GM19328 (cell line): ENCODE measurements at regions not wholly inside any gene's neighbourhood (a gene's known extent, or its start where the extent isn't known, plus 50 kb on each side); places are given as distances from the start of the nearest gene placed in this dataset.
"Not testable (repeated sequence)": the region's sequence is repeated elsewhere in the genome, so short reads cannot be mapped to it uniquely, and the experiment has no call there.

Experiments
- ATAC-seq: cut with Tn5 transposase; IDR thresholded peaks from one replicate; pipeline ENCODE4 v1.9.1; 2021; ENCODE audit warnings: mild to moderate bottlenecking, moderate library complexity; ENCODE audit not compliant: unreplicated experiment

GRCh38 chr6:141123049-141123448 lies 1009.7 kb upstream of the GJE1 start:
- ATAC-seq, result no peak

GRCh38 chr6:141118991-141119390 lies 1013.7 kb upstream of the GJE1 start:
- ATAC-seq, result no peak

GRCh38 chr6:141117874-141118273 lies 1014.9 kb upstream of the GJE1 start:
- ATAC-seq, result no peak

GRCh38 chr6:141110481-141110880 lies 1022.2 kb upstream of the GJE1 start:
- ATAC-seq, result no peak

GRCh38 chr6:141107591-141108160 lies 1025.0 kb upstream of the GJE1 start:
- no peak for ATAC-seq

- ATAC-seq, result no peak
Observed at GRCh38 chr6:141105481-141105880, 1027.2 kb upstream of the GJE1 start.

GRCh38 chr6:141103246-141103645 lies 1029.5 kb upstream of the GJE1 start:
- no peak for ATAC-seq

GRCh38 chr6:141097471-141097870 lies 1035.3 kb upstream of the GJE1 start:
- no peak for ATAC-seq

GRCh38 chr6:141095308-141095707 lies 1037.4 kb upstream of the GJE1 start:
- ATAC-seq, result no peak

- no peak for ATAC-seq
Observed at GRCh38 chr6:141088171-141088570, 1044.6 kb upstream of the GJE1 start.

GRCh38 chr6:141077355-141078333 lies 1055.1 kb upstream of the GJE1 start:
- ATAC-seq, result no peak

GRCh38 chr6:141057761-141058160 lies 1075.0 kb upstream of the GJE1 start:
- ATAC-seq, result no peak

GRCh38 chr6:141056945-141057625 lies 1075.6 kb upstream of the GJE1 start:
- ATAC-seq, result no peak

- ATAC-seq, result no peak
Observed at GRCh38 chr6:141050471-141050870, 1082.3 kb upstream of the GJE1 start.

GRCh38 chr6:141048451-141048850 lies 1084.3 kb upstream of the GJE1 start:
- no peak for ATAC-seq

- not testable (repeated sequence) for ATAC-seq
Observed at GRCh38 chr6:141046496-141046895, 1086.2 kb upstream of the GJE1 start.

GRCh38 chr6:141041596-141042087 lies 1091.1 kb upstream of the GJE1 start:
- no peak for ATAC-seq

- ATAC-seq, result no peak
Observed at GRCh38 chr6:141035312-141036200, 1097.2 kb upstream of the GJE1 start.

- no peak for ATAC-seq
Observed at GRCh38 chr6:141033101-141033500, 1099.6 kb upstream of the GJE1 start.

- ATAC-seq, result no peak
Observed at GRCh38 chr6:141029908-141030307, 1102.8 kb upstream of the GJE1 start.
